MM.1S (cell line): ENCODE measurements at regions not wholly inside any gene's neighbourhood (a gene's known extent, or its start where the extent isn't known, plus 50 kb on each side); places are given as distances from the start of the nearest gene placed in this dataset.

Experiments
- DNase-seq: peaks from one replicate; pipeline ENCODE4 v3.0.0-alpha.2; 2015
- H2AFZ ChIP-seq: fragments of 300-600 bp; sonication (generic); 2 replicates; pipeline ENCODE4 v1.6.0; 2016; ENCODE audit warnings: antibody characterized with exemption, low read length
- H3F3A ChIP-seq: fragments of 300-600 bp; sonication (generic); 2 replicates; pipeline ENCODE4 v1.6.1; 2016; ENCODE audit warnings: mild to moderate bottlenecking, antibody characterized with exemption, low read length, moderate library complexity, mixed read lengths; ENCODE audit not compliant: insufficient read depth
- H3K27ac ChIP-seq: fragments of 300-600 bp; sonication (generic); 2 replicates; pipeline ENCODE4 v1.5.1; 2016; ENCODE audit warnings: mild to moderate bottlenecking, low read length
- H3K27me3 ChIP-seq: fragments of 300-600 bp; sonication (generic); replicated peaks from 2 replicates; pipeline ENCODE4 v1.6.0; 2016; ENCODE audit warnings: low read length; ENCODE audit not compliant: insufficient read depth
- H3K36me3 ChIP-seq: fragments of 300-600 bp; sonication (generic); replicated peaks from 2 replicates; pipeline ENCODE4 v1.6.1; 2016; ENCODE audit warnings: mild to moderate bottlenecking, low read length, mixed read lengths; ENCODE audit not compliant: insufficient read depth
- H3K4me1 ChIP-seq: fragments of 300-600 bp; sonication (generic); 2 replicates; pipeline ENCODE4 v1.6.1; 2016; ENCODE audit warnings: low read length, mixed read lengths
- H3K4me2 ChIP-seq: fragments of 300-600 bp; sonication (generic); 2 replicates; pipeline ENCODE4 v1.6.0; 2016; ENCODE audit warnings: low read depth, low read length
- H3K4me3 ChIP-seq: fragments of 300-600 bp; sonication (generic); 2 replicates; pipeline ENCODE4 v1.5.1; 2016; ENCODE audit warnings: low read length, mixed read lengths
- H3K79me2 ChIP-seq: fragments of 300-600 bp; sonication (generic); 2 replicates; pipeline ENCODE4 v1.6.1; 2016; ENCODE audit warnings: mixed run types, low read length, mixed read lengths
- H3K9ac ChIP-seq: fragments of 300-600 bp; sonication (generic); 2 replicates; pipeline ENCODE4 v1.6.1; 2016; ENCODE audit warnings: low read length, mixed read lengths
- H3K9me2 ChIP-seq: fragments of 300-600 bp; sonication (generic); replicated peaks from 2 replicates; pipeline ENCODE4 v1.6.1; 2016; ENCODE audit warnings: mild to moderate bottlenecking, low read length, mixed read lengths; ENCODE audit not compliant: insufficient read depth
- H3K9me3 ChIP-seq: fragments of 300-600 bp; sonication (generic); replicated peaks from 2 replicates; pipeline ENCODE4 v1.6.1; 2016; ENCODE audit warnings: mild to moderate bottlenecking, low read length, mixed read lengths; ENCODE audit not compliant: insufficient read depth
- H4K20me1 ChIP-seq: fragments of 300-600 bp; sonication (generic); 2 replicates; pipeline ENCODE4 v1.6.1; 2016; ENCODE audit warnings: mild to moderate bottlenecking, low read length, moderate library complexity, mixed read lengths; ENCODE audit not compliant: insufficient read depth
- CTCF ChIP-seq: fragments of 300-600 bp; sonication (generic); IDR thresholded peaks from 2 replicates; pipeline ENCODE4 v1.5.1; 2016; ENCODE audit warnings: antibody characterized with exemption, low read length, mixed read lengths
- EZH2 ChIP-seq: fragments of 300-600 bp; sonication (generic); optimal IDR thresholded peaks from 2 replicates; pipeline ENCODE3; 2017; ENCODE audit warnings: low read depth, mild to moderate bottlenecking, antibody characterized with exemption, low read length, mixed read lengths
- EZH2phosphoT487 ChIP-seq: fragments of 300-600 bp; sonication (generic); IDR thresholded peaks from 2 replicates; pipeline ENCODE4 v1.6.1; 2018; ENCODE audit warnings: antibody characterized with exemption, low read length

GRCh38 chr14:99032759-99033158 is 239.2 kb downstream of the BCL11B start:
- no peaks in the 10 kb centered on the region for H3K4me1 ChIP-seq
- no peaks in the 10 kb centered on the region for H3K27me3 ChIP-seq
- no peaks in the 10 kb centered on the region for H3K36me3 ChIP-seq
- H2AFZ ChIP-seq: no peak overlapping the region
- H3K79me2 ChIP-seq: no peaks in the 10 kb centered on the region
- no peaks in the 10 kb centered on the region for H3F3A ChIP-seq
- no peaks in the 10 kb centered on the region for H4K20me1 ChIP-seq
- no peak for TF ChIP-seq EZH2
- TF ChIP-seq CTCF: no peak
- no peak for TF ChIP-seq EZH2phosphoT487
- H3K4me2 ChIP-seq: no peak overlapping the region
- H3K9ac ChIP-seq: no peak overlapping the region
- no peak overlapping the region for H3K27ac ChIP-seq
- H3K4me3 ChIP-seq: no peak overlapping the region
- no peak for DNase-seq
- H3K9me3 ChIP-seq: no peaks in the 10 kb centered on the region
- H3K9me2 ChIP-seq: no peaks in the 10 kb centered on the region

DNA sequence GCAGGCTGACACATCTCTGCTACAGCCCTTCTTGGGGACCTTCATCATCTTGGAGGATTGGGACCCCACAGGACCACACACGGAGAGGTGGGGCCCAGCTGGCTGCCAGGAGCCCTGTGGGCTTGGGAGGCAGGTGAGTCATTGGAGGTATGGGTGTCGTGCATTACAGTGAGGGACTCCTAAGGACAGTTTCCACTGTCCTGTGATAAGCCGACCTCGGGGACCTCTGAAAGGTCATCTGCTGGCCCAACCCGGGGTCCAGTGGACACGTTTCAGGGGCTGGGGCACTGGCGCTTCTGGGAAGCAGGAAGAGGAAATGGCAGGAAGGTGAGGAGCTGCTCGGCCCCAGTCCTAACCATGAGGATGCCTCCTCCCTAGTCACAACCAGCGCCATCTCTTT is 238.0 kb downstream of the BCL11B start:
- no peaks in the 10 kb centered on the region for H3K4me1 ChIP-seq
- no peak overlapping the region for H3K4me2 ChIP-seq
- no peak for DNase-seq
- H3K36me3 ChIP-seq: no peaks in the 10 kb centered on the region
- no peaks in the 10 kb centered on the region for H3K9me2 ChIP-seq
- H4K20me1 ChIP-seq: no peaks in the 10 kb centered on the region
- no peaks in the 10 kb centered on the region for H3K79me2 ChIP-seq
- H3F3A ChIP-seq: no peaks in the 10 kb centered on the region
- no peak overlapping the region for H3K27ac ChIP-seq
- H2AFZ ChIP-seq: no peak overlapping the region
- no peaks in the 10 kb centered on the region for H3K9me3 ChIP-seq
- H3K4me3 ChIP-seq: no peak overlapping the region
- no peaks in the 10 kb centered on the region for H3K27me3 ChIP-seq
- TF ChIP-seq CTCF: no peak
- TF ChIP-seq EZH2phosphoT487: no peak
- no peak overlapping the region for H3K9ac ChIP-seq

DNA sequence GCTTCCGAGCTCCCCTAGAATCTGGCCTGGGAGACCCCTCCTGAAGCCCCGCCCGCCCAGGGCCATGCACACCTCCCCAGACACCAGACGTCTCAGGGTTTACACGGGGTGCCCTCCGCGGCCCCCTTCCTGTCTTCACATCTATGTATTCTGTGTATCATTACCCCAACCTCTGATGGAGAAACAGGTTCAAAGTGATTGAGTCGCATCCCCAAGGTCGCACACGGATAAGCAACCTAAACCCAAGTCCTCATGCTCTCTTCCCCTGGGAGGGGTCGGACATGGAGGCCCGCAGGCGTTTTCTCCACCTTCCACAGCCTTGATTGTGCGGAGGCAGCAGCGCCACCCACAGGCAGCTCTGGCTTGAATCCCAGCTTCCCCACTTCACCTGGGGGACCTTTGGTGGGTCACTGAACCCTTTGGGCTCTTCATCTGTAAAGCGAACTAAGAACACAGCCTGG is 237.3 kb downstream of the BCL11B start:
- Histone ChIP-seq H3F3A (no peaks in the 10 kb centered on the region), H3K4me3 (no peak overlapping the region), H3K27me3 (no peaks in the 10 kb centered on the region), H3K4me1 (no peaks in the 10 kb centered on the region), H2AFZ (no peak overlapping the region), H3K9me3 (no peaks in the 10 kb centered on the region), H4K20me1 (no peaks in the 10 kb centered on the region), H3K27ac (no peak overlapping the region), H3K9ac (no peak overlapping the region), H3K9me2 (no peaks in the 10 kb centered on the region), H3K4me2 (no peak overlapping the region), H3K36me3 (no peaks in the 10 kb centered on the region), H3K79me2 (no peaks in the 10 kb centered on the region)
- TF ChIP-seq EZH2: no peak
- TF ChIP-seq EZH2phosphoT487: no peak
- TF ChIP-seq CTCF: no peak
- no peak for DNase-seq

DNA sequence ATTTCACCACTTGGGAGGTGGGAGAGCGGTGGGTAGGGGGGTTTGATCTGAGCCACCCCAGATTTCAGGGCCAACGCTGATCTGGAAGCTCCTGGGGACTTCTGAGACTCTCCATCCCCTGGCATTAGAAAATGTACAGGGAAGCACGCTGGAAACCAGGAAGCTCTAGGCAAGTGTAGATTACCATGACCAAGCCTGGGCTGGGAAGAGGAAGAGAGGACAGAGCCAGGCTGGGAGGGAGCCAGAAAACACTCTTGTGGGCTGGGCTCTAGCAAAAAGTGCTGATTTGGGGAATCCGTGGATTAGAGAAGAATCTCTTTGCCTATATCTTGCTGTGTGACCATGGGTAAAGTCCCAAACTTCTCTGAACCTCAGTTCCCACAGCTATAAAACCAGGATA is 236.7 kb downstream of the BCL11B start:
- Histone ChIP-seq H3F3A (no peaks in the 10 kb centered on the region), H3K79me2 (no peaks in the 10 kb centered on the region), H3K9me2 (no peaks in the 10 kb centered on the region), H3K4me3 (no peak overlapping the region), H3K9me3 (no peaks in the 10 kb centered on the region), H3K4me2 (no peak overlapping the region), H3K27ac (no peak overlapping the region), H3K27me3 (no peaks in the 10 kb centered on the region), H3K4me1 (no peaks in the 10 kb centered on the region), H2AFZ (no peak overlapping the region), H3K9ac (no peak overlapping the region), H3K36me3 (no peaks in the 10 kb centered on the region), H4K20me1 (no peaks in the 10 kb centered on the region)
- no peak for TF ChIP-seq EZH2
- TF ChIP-seq EZH2phosphoT487: no peak
- no peak for TF ChIP-seq CTCF
- no peak for DNase-seq
